H9 (cell line): ENCODE measurements at regions not wholly inside any gene's neighbourhood (a gene's known extent, or its start where the extent isn't known, plus 50 kb on each side); places are given as distances from the start of the nearest gene placed in this dataset.
"Not testable (repeated sequence)": the region's sequence is repeated elsewhere in the genome, so short reads cannot be mapped to it uniquely, and the experiment has no call there.

ENCODE experiments used
- DNase-seq: peaks from one replicate; pipeline ENCODE4 v3.0.0-alpha.2; 2017
- H2AFZ ChIP-seq: one replicate; pipeline ENCODE4 v1.6.1; 2013; ENCODE audit warnings: mild to moderate bottlenecking, low read length, control low read depth, moderate library complexity
- H2AK5ac ChIP-seq: 2 replicates; pipeline ENCODE4 v1.6.1; 2013; ENCODE audit warnings: low read length, control low read depth, mixed read lengths; ENCODE audit not compliant: insufficient read length
- H2BK120ac ChIP-seq: one replicate; pipeline ENCODE4 v1.6.1; 2013; ENCODE audit warnings: low read depth, mild to moderate bottlenecking, low read length, control low read depth, inconsistent platforms; ENCODE audit not compliant: poor library complexity, severe bottlenecking
- H2BK12ac ChIP-seq: 2 replicates; pipeline ENCODE4 v1.6.1; 2013; ENCODE audit warnings: low read length, control low read depth, mixed read lengths, low read depth; ENCODE audit not compliant: insufficient read length
- H2BK15ac ChIP-seq: 2 replicates; pipeline ENCODE4 v1.6.1; 2013; ENCODE audit warnings: low read depth, low read length, control low read depth
- H2BK20ac ChIP-seq: one replicate; pipeline ENCODE4 v1.6.1; 2013; ENCODE audit warnings: low read depth, mild to moderate bottlenecking, low read length, control low read depth, inconsistent platforms; ENCODE audit not compliant: poor library complexity, severe bottlenecking
- H2BK5ac ChIP-seq: 2 replicates; pipeline ENCODE4 v1.6.1; 2013; ENCODE audit warnings: low read length, control low read depth, mixed read lengths; ENCODE audit not compliant: insufficient read length
- H3K14ac ChIP-seq: 2 replicates; pipeline ENCODE4 v1.6.1; 2013; ENCODE audit warnings: low read length, control low read depth; ENCODE audit not compliant: insufficient read depth
- H3K18ac ChIP-seq: 2 replicates; pipeline ENCODE4 v1.6.1; 2013; ENCODE audit warnings: low read depth, mild to moderate bottlenecking, mixed read lengths, low read length, control low read depth; ENCODE audit not compliant: insufficient read length
- H3K23ac ChIP-seq: 2 replicates; pipeline ENCODE4 v1.6.1; 2013; ENCODE audit warnings: low read length, control low read depth, mixed read lengths, low read depth; ENCODE audit not compliant: insufficient read length
- H3K23me2 ChIP-seq: 2 replicates; pipeline ENCODE4 v1.6.1; 2013; ENCODE audit warnings: low read depth, mild to moderate bottlenecking, mixed read lengths, low read length, control low read depth; ENCODE audit not compliant: insufficient read length, poor library complexity, severe bottlenecking
- H3K27ac ChIP-seq: 2 replicates; pipeline ENCODE4 v1.5.1; 2013; ENCODE audit warnings: low read length, control low read depth, mixed read lengths, low read depth; ENCODE audit not compliant: insufficient read length
- H3K27me3 ChIP-seq: 2 replicates; pipeline ENCODE4 v1.6.1; 2013; ENCODE audit warnings: low read length, control low read depth, inconsistent platforms; ENCODE audit not compliant: insufficient read depth
- H3K4ac ChIP-seq: 2 replicates; pipeline ENCODE4 v1.6.1; 2013; ENCODE audit warnings: low read depth, mild to moderate bottlenecking, control low read depth, inconsistent platforms, low read length, moderate library complexity
- H3K4me1 ChIP-seq: 2 replicates; pipeline ENCODE4 v1.6.1; 2013; ENCODE audit warnings: low read length, control low read depth, inconsistent platforms; ENCODE audit not compliant: insufficient read depth
- H3K4me2 ChIP-seq: 2 replicates; pipeline ENCODE4 v1.6.1; 2013; ENCODE audit warnings: low read length, control low read depth, mixed read lengths; ENCODE audit not compliant: insufficient read length, insufficient read depth
- H3K56ac ChIP-seq: 2 replicates; pipeline ENCODE4 v1.6.1; 2013; ENCODE audit warnings: low read depth, mild to moderate bottlenecking, mixed read lengths, low read length, control low read depth; ENCODE audit not compliant: insufficient read length
- H3K79me1 ChIP-seq: 2 replicates; pipeline ENCODE4 v1.6.1; 2013; ENCODE audit warnings: low read depth, mild to moderate bottlenecking, moderate library complexity, low read length, control low read depth, inconsistent platforms; ENCODE audit not compliant: insufficient read depth, poor library complexity, severe bottlenecking
- H3K79me2 ChIP-seq: 2 replicates; pipeline ENCODE4 v1.6.1; 2013; ENCODE audit warnings: low read length, control low read depth, inconsistent platforms; ENCODE audit not compliant: insufficient read depth
- H3K9ac ChIP-seq: 2 replicates; pipeline ENCODE4 v1.6.1; 2013; ENCODE audit warnings: low read length, control low read depth, mixed read lengths; ENCODE audit not compliant: insufficient read length; ENCODE audit errors: extremely low read depth
- H3K9me3 ChIP-seq: one replicate; pipeline ENCODE4 v1.6.1; 2013; ENCODE audit warnings: low read depth, low read length, inconsistent platforms; ENCODE audit not compliant: control insufficient read depth
- H3T11ph ChIP-seq: one replicate; pipeline ENCODE4 v1.6.1; 2013; ENCODE audit warnings: mild to moderate bottlenecking, low read length, control low read depth, inconsistent platforms
- H4K20me1 ChIP-seq: one replicate; pipeline ENCODE4 v1.6.1; 2013; ENCODE audit not compliant: control insufficient read depth, insufficient read length, insufficient read depth
- H4K5ac ChIP-seq: 2 replicates; pipeline ENCODE4 v1.6.1; 2013; ENCODE audit warnings: low read depth, mild to moderate bottlenecking, mixed read lengths, low read length, control low read depth; ENCODE audit not compliant: insufficient read length
- H4K8ac ChIP-seq: replicated peaks from 2 replicates; pipeline ENCODE4 v1.6.1; 2013; ENCODE audit warnings: low read length, control low read depth, mixed read lengths, low read depth; ENCODE audit not compliant: insufficient read length
- H4K91ac ChIP-seq: 2 replicates; pipeline ENCODE4 v1.6.1; 2013; ENCODE audit warnings: low read depth, mild to moderate bottlenecking, moderate library complexity, mixed read lengths, low read length, control low read depth; ENCODE audit not compliant: insufficient read length
- H3K27ac Mint-ChIP-seq, 3 experiments: 2 replicates in 2 of 3; 3 replicates in 1 of 3; pipeline ENCODE4 v1.8.0; 2020 to 2021; ENCODE audit warnings: mixed read lengths in 3 of 3, mild to moderate bottlenecking in 1 of 3, moderate library complexity in 1 of 3
- H3K27me3 Mint-ChIP-seq: 2 replicates; pipeline ENCODE4 v1.8.0; 2021; ENCODE audit warnings: low read depth, mild to moderate bottlenecking, moderate library complexity, mixed read lengths
- H3K36me3 Mint-ChIP-seq, 3 experiments: 2 replicates in 2 of 3; 3 replicates in 1 of 3; pipeline ENCODE4 v1.8.0; 2020 to 2021; ENCODE audit warnings: low read depth in 3 of 3, mixed read lengths in 3 of 3; ENCODE audit not compliant: insufficient read depth in 1 of 3
- H3K4me1 Mint-ChIP-seq, 2 experiments: 2 replicates each; pipeline ENCODE4 v1.8.0; 2020; ENCODE audit warnings: mixed read lengths in 2 of 2
- H3K4me3 Mint-ChIP-seq, 2 experiments: 2 replicates in 1 of 2; 3 replicates in 1 of 2; pipeline ENCODE4 v1.8.0; 2020 to 2021; ENCODE audit warnings: mild to moderate bottlenecking in 2 of 2, mixed read lengths in 2 of 2, moderate library complexity in 1 of 2
- H3K9me3 Mint-ChIP-seq, 2 experiments: 2 replicates in 1 of 2; 3 replicates in 1 of 2; pipeline ENCODE4 v1.8.0; 2020; ENCODE audit warnings: mild to moderate bottlenecking in 2 of 2, mixed read lengths in 2 of 2, moderate library complexity in 1 of 2
- WGBS: extraction: QIAGEN DNeasy Blood & Tissue Kit; methylation state at CpG from one replicate; pipeline ENCODE4 v1.1.7; 2013; ENCODE audit warnings: missing lambda C conversion rate, low lambda C conversion rate, mixed read lengths; ENCODE audit not compliant: insufficient read length; ENCODE audit errors: extremely low coverage; 5-methylcytosine and 5-hydroxymethylcytosine counted together

DNA sequence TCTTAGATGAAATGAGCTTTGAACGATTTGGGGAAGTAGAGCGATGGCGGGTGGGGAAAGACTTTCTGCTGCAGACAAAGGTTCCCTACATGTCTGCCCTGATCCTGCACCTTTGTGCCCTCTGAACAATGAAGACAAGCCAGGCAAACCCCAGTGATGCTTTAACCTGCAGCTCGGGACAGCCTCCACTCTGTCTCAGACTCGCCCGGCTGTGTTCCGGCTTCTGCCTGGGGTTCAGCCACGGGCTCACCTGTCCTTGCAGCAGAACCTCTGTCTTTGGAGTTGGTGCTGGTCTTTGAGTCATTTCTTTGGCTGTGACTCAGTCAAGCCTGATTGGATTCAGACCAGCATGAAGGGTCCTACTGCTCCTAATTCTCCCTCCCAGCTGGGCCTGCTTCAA is 823.6 kb upstream of the TPTE start:
- H3K27me3 Mint-ChIP-seq, H3K36me3 Mint-ChIP-seq, H2AK5ac ChIP-seq, H3K4me1 ChIP-seq, H3K79me2 ChIP-seq, H3T11ph ChIP-seq, H3K4me3 Mint-ChIP-seq, H3K9ac ChIP-seq, H2BK15ac ChIP-seq, H2BK20ac ChIP-seq, H3K9me3 ChIP-seq, DNase-seq, H2BK5ac ChIP-seq, H3K14ac ChIP-seq, H3K4me2 ChIP-seq, H3K27ac Mint-ChIP-seq, H4K20me1 ChIP-seq, H2BK120ac ChIP-seq, H4K5ac ChIP-seq, H3K27me3 ChIP-seq, H3K4ac ChIP-seq, H2AFZ ChIP-seq, H3K18ac ChIP-seq, H3K56ac ChIP-seq, H2BK12ac ChIP-seq, H3K27ac ChIP-seq, H4K8ac ChIP-seq, H3K23me2 ChIP-seq, H4K91ac ChIP-seq, H3K23ac ChIP-seq, H3K79me1 ChIP-seq, H3K4me1 Mint-ChIP-seq: not testable (repeated sequence)
- H3K9me3 Mint-ChIP-seq, result peaks cover 9 to 11% of the 10 kb centered on the region in 2 experiments; a peak in 4 of 5 replicates
- no CpG with 5 or more reads among the region's 8 CpGs for WGBS

DNA sequence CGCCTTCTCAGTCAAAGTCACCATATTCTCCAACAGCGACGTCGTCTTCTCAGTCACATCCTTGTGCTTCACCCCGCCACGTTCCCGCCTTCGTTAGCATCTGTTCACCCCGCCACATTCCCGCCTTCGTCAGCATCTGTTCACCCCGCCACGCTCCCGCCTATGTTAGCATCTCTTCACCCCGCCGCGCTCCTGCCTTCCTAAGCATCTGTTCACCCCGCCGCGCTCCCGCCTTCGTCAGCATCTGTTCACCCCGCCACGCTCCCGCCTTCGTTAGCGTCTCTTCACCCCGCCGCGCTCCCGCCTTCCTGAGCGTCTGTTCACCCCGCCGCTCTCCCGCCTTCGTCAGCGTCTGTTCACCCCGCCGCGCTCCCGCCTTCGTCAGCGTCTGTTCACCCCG is 816.4 kb upstream of the TPTE start:
- H3K4ac ChIP-seq, H4K5ac ChIP-seq, H2BK12ac ChIP-seq, H2BK20ac ChIP-seq, H3K23ac ChIP-seq, H2AFZ ChIP-seq, H2AK5ac ChIP-seq, H3K23me2 ChIP-seq, H4K20me1 ChIP-seq, H3K27ac ChIP-seq, H3K36me3 Mint-ChIP-seq, DNase-seq, H3K4me1 ChIP-seq, H3K56ac ChIP-seq, H3K9ac ChIP-seq, H3K79me2 ChIP-seq, H3K27me3 Mint-ChIP-seq, H4K8ac ChIP-seq, H2BK5ac ChIP-seq, H4K91ac ChIP-seq, H2BK15ac ChIP-seq, H3T11ph ChIP-seq, H2BK120ac ChIP-seq, H3K79me1 ChIP-seq, H3K4me3 Mint-ChIP-seq, H3K9me3 ChIP-seq, H3K4me1 Mint-ChIP-seq, H3K18ac ChIP-seq, H3K27ac Mint-ChIP-seq, H3K27me3 ChIP-seq, H3K4me2 ChIP-seq, H3K14ac ChIP-seq: not testable (repeated sequence)
- H3K9me3 Mint-ChIP-seq, result peaks cover 15 to 23% of the 10 kb centered on the region in 2 experiments
- WGBS, result no CpG with 5 or more reads among the region's 44 CpGs
